T-helper 1 cell (primary cell): ENCODE measurements at regions not wholly inside any gene's neighbourhood (a gene's known extent, or its start where the extent isn't known, plus 50 kb on each side); places are given as distances from the start of the nearest gene placed in this dataset.

ENCODE experiments used
- DNase-seq, 5 donors: peaks; one replicate each; pipeline ENCODE4 v3.0.0-alpha.2; 2012 to 2020

- DNase-seq: no peak
Measured at GRCh38 chr5:36355516-36355915, 53.8 kb upstream of the RANBP3L start.

GRCh38 chr5:36356915-36357314, 55.2 kb upstream of the RANBP3L start:
- DNase-seq: no peak

- no peak for DNase-seq
Measured at GRCh38 chr5:36357391-36357975, 55.8 kb upstream of the RANBP3L start.

- no peak for DNase-seq
Measured at GRCh38 chr5:36359267-36359666, 57.6 kb upstream of the RANBP3L start.

- DNase-seq: peak in 1 of 5 donors; percentile 13
Measured at GRCh38 chr5:36360307-36360706, 58.6 kb upstream of the RANBP3L start.

- DNase-seq: no peak
Measured at GRCh38 chr5:36363101-36363500, 61.4 kb upstream of the RANBP3L start.

- DNase-seq: no peak
Measured at GRCh38 chr5:36363744-36364143, 62.0 kb upstream of the RANBP3L start.

- no peak for DNase-seq
Measured at GRCh38 chr5:36364473-36364872, 62.8 kb upstream of the RANBP3L start.

- no peak for DNase-seq
Measured at GRCh38 chr5:36365896-36366295, 64.2 kb upstream of the RANBP3L start.

- no peak for DNase-seq
Measured at GRCh38 chr5:36366883-36367282, 65.2 kb upstream of the RANBP3L start.

GRCh38 chr5:36367524-36367923, 65.8 kb upstream of the RANBP3L start:
- DNase-seq: no peak

- no peak for DNase-seq
Measured at GRCh38 chr5:36369219-36369690, 67.6 kb upstream of the RANBP3L start.

- DNase-seq: no peak
Measured at GRCh38 chr5:36370073-36370472, 68.4 kb upstream of the RANBP3L start.

- no peak for DNase-seq
Measured at GRCh38 chr5:36371366-36371765, 69.7 kb upstream of the RANBP3L start.

GRCh38 chr5:36373527-36374086, 71.9 kb upstream of the RANBP3L start:
- no peak for DNase-seq

GRCh38 chr5:36374266-36374862, 72.7 kb upstream of the RANBP3L start:
- DNase-seq: no peak

GRCh38 chr5:36377192-36377591, 75.5 kb upstream of the RANBP3L start:
- DNase-seq: no peak

GRCh38 chr5:36378551-36378950, 76.8 kb upstream of the RANBP3L start:
- no peak for DNase-seq

GRCh38 chr5:36382890-36383289, 81.2 kb upstream of the RANBP3L start:
- DNase-seq: no peak

GRCh38 chr5:36383942-36384341, 82.2 kb upstream of the RANBP3L start:
- no peak for DNase-seq

GRCh38 chr5:36384845-36385244, 83.1 kb upstream of the RANBP3L start:
- no peak for DNase-seq

GRCh38 chr5:36385495-36385894, 83.8 kb upstream of the RANBP3L start:
- DNase-seq: no peak

- no peak for DNase-seq
Measured at GRCh38 chr5:36388288-36388687, 86.6 kb upstream of the RANBP3L start.

GRCh38 chr5:36389245-36389644, 87.5 kb upstream of the RANBP3L start:
- no peak for DNase-seq

- DNase-seq: no peak
Measured at GRCh38 chr5:36390640-36391039, 88.9 kb upstream of the RANBP3L start.
